ENCODE measurements at regions not wholly inside any gene's neighbourhood (a gene's known extent, or its start where the extent isn't known, plus 50 kb on each side); places are given as distances from the start of the nearest gene placed in this dataset.

DNA sequence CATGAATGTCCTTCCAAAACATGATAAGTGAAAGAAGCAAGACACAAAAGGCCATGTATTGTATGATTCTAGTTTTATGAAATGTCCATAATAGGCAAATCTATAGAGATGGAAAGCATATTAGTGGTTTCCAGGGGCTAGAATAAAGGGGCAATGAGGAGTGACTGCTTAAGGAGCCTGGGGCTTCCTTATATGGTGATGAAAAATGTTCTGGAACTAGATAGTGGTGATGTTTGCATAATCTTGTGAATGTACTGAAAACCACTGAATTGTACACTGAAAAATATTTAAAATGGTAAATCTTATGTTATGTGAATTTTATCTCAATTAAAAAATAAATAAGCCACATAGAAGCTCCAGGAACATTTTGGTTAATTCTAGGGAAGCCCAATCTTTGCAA is 144.4 kb upstream of the ANKRD55 start:
- TF ChIP-seq EP300 (IDR thresholded peaks at IDR 0.05; ENCODE audit: low read length) (no peak), TRIM28 (IDR thresholded peaks at IDR 0.05) (no peak), SP1 (CRISPR knock-in tag; IDR thresholded peaks at IDR 0.05) (no peak), KAT8 (IDR thresholded peaks at IDR 0.05; ENCODE audit: low read depth) (no peak), SREBF2 (CRISPR knock-in tag; IDR thresholded peaks at IDR 0.05) (no peak), FOXA1 (IDR thresholded peaks at IDR 0.05; ENCODE audit: borderline replicate concordance) (no peak)

All from K562 (cell line).